GM13976 (cell line): ENCODE measurements at regions not wholly inside any gene's neighbourhood (a gene's known extent, or its start where the extent isn't known, plus 50 kb on each side); places are given as distances from the start of the nearest gene placed in this dataset.

Experiments
- DNase-seq: peaks from one replicate; pipeline ENCODE4 v3.0.0; 2012; ENCODE audit warnings: low spot score
- in situ Hi-C: fragments of 300-500 bp; cut with MboI; formaldehyde crosslinking; loops from one replicate; pipeline ENCODE4 v1.12.0; 2022; ENCODE audit warnings: low sequenced_read_pairs, mixed read lengths, inconsistent platforms; ENCODE audit not compliant: unreplicated experiment
- TF ChIP-seq, protein P1 (sequence below): IDR thresholded peaks from 2 replicates; pipeline ENCODE4 v1.5.1; 2012; ENCODE audit warnings: borderline replicate concordance, mild to moderate bottlenecking; ENCODE audit not compliant: insufficient read depth; ENCODE audit errors: extremely low read depth, missing control alignments, control extremely low read depth

DNA sequence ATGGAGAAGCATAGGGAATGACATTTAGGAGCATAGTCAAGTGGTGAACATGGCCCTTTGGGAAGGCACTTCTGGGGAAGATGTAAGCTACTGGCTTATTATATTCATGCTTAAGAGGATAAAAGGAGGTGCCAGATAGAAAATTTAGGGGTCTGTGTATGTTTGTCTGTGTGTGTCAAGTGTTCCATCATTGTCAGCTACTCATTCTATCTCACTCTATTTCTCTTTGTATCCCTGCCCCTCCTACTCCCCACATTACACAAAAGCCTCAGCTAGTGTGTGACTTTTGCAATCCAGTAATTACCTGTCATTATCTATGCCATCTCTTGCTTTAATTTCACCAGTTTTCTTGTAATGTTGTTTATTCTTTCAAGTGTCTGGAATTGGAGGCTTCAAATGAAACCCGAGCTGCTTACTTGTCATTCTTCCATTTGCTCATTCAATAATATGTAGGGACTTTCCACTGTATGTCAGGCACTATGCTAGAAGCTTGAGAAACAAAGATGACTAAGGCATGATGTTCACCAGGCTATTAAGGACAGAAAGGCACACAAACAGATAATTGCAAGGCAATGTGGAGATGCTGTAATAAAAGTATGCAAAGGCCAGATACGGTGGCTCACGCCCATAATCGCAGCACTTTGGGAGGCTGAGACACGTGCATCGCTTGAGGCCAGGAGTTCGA is 229.8 kb upstream of the TEX13C start:
- DNase-seq, result no peak
- in situ Hi-C loops, result no loop called here
- TF ChIP-seq, protein P1, sequence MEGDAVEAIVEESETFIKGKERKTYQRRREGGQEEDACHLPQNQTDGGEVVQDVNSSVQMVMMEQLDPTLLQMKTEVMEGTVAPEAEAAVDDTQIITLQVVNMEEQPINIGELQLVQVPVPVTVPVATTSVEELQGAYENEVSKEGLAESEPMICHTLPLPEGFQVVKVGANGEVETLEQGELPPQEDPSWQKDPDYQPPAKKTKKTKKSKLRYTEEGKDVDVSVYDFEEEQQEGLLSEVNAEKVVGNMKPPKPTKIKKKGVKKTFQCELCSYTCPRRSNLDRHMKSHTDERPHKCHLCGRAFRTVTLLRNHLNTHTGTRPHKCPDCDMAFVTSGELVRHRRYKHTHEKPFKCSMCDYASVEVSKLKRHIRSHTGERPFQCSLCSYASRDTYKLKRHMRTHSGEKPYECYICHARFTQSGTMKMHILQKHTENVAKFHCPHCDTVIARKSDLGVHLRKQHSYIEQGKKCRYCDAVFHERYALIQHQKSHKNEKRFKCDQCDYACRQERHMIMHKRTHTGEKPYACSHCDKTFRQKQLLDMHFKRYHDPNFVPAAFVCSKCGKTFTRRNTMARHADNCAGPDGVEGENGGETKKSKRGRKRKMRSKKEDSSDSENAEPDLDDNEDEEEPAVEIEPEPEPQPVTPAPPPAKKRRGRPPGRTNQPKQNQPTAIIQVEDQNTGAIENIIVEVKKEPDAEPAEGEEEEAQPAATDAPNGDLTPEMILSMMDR, result no peak

DNA sequence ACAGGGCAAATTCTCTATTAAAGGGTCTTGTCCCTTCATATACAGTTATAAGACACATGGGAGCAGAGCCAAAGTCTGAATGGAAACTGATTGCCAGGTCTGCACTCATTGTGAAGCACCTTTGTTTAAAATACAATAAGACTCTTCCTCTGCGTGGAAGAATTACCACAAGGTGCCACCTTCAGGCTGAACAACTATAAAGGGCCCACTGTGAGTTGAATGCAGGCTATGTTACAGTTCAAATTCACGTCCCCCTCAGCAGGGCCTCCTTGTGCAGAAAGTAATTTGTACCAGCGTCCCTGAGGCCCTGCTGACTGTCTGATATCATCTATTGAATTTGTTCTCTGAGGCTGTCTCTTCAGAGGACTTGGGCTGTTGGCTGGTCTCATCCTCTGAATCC is 225.8 kb upstream of the TEX13C start:
- DNase-seq, result no peak
- TF ChIP-seq, protein P1, result no peak
- in situ Hi-C loops, result no loop called here

DNA sequence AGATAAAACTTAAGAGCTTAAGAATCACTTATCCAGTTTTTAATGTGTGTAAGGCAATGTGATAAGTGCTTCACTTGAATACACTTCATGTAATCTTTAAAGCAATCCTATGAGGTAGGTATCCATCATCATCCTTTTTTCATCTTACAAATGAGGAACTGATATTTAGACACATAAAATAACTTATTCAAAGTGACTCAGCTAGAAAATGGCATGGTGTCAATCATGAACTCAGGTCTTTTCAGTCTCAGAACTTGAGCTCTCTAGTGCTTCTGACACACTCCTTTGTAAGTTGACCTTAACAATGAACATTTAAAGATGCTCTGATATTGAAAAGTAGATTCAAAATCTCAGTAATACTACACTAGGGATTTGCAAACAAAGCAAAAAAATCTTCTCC is 224.8 kb upstream of the TEX13C start:
- in situ Hi-C loops, result no loop called here
- TF ChIP-seq, protein P1, result no peak
- no peak for DNase-seq

DNA sequence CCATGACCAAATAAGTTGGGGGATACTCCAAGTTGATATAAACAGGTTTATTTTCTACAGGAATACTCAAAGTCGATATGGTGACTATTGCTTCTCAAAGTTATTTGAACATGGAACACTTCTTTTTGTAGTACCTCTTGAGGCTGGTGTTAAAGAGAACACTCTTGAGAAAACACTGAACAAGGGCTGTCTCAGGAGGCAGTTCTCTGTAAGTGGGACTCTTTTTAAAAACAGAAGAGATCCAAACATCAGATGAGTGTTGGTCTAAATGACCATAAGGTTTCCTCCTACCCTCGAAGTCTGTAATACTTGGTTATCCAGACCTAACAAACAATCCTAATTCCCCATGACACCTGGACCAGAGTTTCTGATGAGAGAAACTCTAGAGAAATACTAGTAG is 223.2 kb upstream of the TEX13C start:
- in situ Hi-C loops, result no loop called here
- TF ChIP-seq, protein P1, result no peak
- no peak for DNase-seq

DNA sequence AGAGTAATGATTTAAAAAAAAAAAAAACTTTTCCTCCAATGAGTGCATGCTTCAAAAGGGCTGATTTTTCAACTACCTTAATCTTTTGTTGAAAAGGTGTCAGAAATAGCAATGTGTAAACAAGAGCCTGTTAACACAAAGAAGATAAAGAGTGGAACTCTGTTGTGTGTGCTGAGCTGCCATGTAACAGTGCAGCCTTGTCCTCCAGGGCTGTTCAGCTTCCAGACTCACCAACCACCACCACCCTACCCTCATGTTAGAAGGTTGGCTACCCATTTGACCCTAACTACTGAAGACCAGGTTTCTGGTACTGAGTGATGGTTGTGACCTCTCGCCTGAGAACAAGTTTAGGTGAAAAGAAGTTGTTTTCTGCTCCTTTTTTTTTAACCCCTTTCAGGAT is 222.8 kb upstream of the TEX13C start:
- DNase-seq, result no peak
- in situ Hi-C loops, result no loop called here
- TF ChIP-seq, protein P1, result no peak

DNA sequence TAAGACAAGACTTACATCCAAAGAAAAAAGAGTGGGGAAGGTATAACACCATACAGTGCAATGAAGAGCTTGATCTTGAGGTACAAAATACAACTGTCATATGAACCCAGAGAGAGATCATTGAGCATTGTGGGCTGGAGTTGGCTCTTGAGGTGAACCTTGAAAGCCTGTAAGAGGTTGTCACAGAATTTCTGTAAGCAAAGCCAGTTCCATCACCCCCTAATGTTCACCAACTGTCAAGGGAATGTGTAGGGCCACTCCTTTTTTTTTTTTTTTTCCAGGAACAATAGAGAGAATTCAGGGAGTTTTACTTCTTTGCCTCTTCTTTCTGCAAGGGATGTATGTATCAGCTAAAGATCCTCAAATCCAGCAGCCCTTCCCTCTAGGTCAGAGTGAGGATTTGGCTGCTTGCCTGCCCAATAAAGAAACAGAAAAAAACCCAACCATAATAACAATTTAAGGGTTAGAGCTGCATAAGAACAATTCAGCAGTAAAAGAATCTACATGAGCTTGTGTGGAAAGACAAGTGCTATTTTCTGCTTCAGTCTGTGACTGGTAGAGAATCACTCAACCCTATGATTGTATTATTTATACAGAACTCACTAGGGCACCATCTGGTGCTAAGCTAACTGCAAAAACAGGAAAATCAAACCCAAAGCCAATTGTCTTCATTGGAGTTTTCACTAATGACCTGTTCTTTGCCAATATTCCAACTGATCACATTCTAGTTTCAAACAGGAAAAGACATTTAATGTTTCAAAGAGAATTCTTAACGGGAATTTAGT is 217.5 kb upstream of the TEX13C start:
- no peak for DNase-seq
- TF ChIP-seq, protein P1, result no peak
- in situ Hi-C loops, result no loop called here
